COR-L47 (cell line): ENCODE measurements at regions not wholly inside any gene's neighbourhood (a gene's known extent, or its start where the extent isn't known, plus 50 kb on each side); places are given as distances from the start of the nearest gene placed in this dataset.
A peak's percentile ranks its signal among the peaks of the same experiment; 100 is the strongest.

Experiments
- DNase-seq: peaks from one replicate; lab custom pipeline; 2025; lab: John Stamatoyannopoulos, UW

GRCh38 chr11:130614591-130614990 is 166.1 kb downstream of the ADAMTS15 start:
- no peak for DNase-seq

- DNase-seq = no peak
Observed at GRCh38 chr11:130615561-130615960, 167.1 kb downstream of the ADAMTS15 start.

DNA sequence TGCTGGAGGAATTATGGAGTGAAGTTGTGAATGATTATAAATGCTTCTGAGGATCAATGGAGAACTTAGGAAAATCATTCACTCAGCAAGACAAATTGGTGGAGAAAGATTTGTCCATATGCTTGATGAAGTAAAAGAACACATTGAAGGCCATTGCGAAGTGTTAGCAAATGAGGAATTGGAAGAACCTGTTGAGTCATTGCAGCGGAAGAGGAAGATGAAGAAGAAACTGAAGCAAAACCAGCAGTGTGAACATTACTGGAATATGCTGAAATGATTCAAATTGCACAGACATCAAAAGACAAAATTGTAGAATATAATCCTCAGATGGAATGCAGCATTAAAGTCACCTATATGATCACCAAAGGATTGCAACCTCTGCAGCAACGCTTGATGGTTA is 168.1 kb downstream of the ADAMTS15 start:
- DNase-seq = no peak

DNA sequence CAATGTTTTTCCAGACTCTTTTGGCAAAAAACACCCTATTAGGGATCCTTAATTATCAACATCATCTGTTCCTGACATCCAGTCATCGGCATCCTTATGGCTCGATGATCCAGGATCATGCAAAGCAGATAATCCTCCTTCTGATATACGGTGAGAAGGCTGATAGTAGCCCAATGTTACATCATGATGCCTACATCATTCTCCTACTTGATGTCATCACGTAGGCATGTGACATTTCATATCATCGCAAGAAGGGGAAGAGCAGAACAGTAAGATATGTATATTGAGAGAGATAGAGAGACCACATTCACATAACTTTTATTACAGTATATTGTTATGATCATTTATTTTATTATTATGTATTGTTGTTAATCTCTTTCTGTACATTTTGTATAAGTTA is 168.6 kb downstream of the ADAMTS15 start:
- DNase-seq = no peak

DNA sequence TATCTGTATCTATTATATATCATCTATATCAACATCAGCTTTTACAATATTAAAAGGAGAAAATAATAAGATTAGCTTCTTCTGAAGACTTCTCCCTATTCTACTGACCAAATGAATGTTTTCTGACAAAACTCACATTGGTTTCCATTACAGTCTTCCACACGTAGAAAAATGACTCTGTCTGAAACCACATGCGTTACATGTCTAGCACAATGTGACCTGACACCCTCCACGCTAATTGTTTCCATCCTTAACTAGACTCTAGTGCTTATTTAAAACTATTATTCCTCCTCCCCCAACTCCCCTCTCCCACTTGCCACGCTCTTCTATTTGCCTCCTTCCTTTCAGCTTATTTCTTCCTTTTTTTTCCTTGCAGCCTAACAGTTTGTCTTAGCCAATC is 172.1 kb downstream of the ADAMTS15 start:
- no peak for DNase-seq

DNA sequence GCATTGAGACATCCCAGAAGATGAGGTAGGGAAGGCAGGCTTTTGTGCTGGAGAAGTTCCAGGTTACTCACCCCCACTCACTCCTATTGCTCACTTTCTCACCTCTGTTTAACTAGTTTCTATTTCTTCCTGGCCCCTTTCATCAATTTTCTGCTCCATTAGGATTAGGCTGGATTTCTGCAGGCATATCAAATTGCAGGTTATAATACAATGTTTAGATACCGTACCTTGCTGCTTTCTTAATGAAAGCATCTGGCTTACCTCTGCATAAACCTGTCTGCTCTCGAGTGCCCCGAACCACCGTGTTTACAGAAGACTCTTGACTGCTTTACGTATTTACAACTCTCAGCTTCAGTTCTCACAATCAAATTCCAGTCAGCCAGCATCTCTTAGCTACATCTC is 173.7 kb downstream of the ADAMTS15 start:
- DNase-seq = no peak

DNA sequence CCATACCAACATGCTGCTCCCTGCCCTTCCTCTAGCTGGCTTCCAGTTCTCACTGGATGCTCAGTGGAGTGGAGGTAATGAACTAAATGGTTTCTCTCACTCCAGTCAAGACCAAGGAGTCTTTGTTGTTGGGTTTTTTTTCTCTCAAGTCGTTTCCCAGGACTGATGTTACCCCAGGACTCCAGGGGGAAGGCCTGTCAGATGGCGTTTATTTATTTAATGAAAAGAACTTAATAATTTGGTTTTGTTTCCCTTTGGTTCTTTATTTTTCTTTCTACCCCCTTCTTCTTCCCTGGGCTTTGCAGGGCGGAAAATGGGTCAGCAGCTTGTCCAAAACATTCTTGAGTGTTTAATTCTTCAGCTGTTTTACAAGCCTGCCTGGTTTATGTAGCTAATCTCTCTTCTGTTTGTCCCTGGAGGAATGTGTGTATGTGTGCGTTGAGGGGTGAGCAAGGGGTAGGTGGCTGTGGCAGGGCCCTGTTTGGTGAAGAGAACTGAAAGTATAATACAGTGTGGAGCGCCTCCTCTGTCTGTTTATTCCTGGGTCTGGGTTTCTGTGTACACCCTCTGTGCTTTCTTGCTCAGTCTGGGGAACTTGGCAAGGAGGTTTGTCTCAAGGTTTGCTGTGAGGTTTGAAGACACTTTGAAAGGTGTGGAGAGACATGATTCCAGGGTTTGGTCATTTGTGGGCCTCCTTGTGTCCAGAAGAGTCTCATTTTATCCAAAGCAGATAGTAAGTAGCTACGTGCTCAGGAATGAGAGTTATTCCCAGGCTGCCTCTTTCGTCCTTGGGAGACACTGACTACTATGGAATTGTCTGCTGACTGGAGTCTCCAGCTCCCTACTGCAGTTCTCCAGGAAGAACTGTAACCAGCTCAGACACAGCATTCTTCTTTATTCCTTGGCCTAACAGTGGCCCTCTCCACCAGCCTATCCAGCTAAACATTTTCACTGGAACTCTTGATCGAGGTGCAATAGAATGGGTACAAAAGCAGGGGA is 175.5 kb downstream of the ADAMTS15 start:
- no peak for DNase-seq

GRCh38 chr11:130624971-130625544 is 176.6 kb downstream of the ADAMTS15 start:
- no peak for DNase-seq

DNA sequence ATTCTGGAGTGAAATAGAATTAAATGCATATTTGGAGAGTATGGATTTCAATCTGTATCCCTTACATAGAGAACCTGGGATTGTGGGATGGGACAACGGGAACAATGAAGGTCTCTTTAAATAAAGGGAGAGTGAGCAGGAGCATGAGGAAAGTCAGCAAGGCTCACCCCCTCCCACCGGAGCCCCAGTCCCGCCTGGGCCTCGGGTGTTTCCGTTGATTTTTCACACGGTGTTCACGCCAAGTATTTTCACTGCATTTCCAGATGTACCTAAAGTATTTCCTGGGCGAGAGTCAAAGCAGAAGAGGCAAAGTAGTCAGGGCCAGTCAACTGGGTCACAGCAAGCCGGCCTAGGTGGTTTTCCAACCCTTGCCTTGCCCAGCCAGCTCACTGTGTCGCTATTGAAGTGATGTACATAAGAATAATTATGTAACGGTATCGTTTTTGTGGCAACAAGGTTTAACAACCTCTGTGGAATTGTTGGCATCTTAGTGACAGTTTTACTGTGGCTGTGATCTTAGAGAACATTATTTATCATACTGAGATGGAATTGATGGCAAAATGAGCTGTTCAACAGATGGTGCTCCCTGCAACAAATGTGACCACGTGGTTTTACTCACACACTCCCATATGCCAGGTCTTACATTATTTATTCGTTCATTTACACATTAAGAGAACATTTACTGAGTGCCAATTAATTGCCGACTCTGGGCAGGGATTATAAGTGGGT is 177.3 kb downstream of the ADAMTS15 start:
- DNase-seq = no peak

- no peak for DNase-seq
Observed at GRCh38 chr11:130629039-130629438, 180.6 kb downstream of the ADAMTS15 start.

- no peak for DNase-seq
Observed at GRCh38 chr11:130631119-130631518, 182.7 kb downstream of the ADAMTS15 start.

GRCh38 chr11:130633466-130633865 is 185.0 kb downstream of the ADAMTS15 start:
- no peak for DNase-seq

DNA sequence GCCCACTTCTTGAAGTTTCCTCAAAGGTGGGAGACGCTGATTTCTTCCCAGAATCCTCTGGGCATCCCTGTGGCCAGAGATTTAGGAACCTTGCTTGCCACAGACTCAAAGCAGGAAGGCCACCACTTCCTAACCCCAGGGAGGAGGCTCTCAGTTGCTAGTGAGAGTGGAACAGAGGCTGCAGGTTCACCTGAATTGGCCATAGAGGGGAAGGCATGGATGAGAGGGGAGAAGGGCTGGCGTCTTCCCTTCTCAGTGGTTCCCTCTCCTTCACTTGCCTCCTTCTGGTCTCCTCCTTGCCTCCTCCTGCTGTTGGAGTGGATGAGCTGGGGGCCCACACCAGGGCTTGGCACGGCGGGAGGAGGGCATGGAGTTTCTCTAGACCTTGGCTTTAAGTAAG is 185.7 kb downstream of the ADAMTS15 start:
- DNase-seq = no peak

DNA sequence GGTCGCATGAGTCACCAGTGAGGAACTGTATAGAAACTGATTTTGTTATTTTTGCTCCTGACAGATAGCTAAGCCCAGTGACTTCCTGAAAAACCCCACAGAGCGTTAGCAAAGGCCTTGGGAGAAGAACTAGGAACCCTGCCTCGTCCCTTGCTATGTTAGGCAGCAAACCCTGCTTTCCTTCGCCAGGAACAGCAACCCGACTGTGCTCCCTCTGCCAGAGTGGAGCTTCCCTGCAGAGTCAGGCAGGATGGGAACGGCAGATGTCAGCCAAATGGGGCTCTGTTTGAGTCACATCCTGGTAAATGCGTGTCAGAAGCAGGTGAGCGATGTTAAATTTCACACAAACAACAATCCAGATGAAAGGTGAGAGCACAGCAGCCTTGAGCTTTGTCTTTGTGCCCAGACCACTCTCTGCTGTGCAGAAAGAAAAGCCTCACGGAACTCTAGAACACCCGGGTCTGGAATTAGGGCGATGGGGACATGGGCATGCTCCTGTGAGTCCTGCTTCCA is 186.6 kb downstream of the ADAMTS15 start:
- peak; percentile 62 for DNase-seq

DNA sequence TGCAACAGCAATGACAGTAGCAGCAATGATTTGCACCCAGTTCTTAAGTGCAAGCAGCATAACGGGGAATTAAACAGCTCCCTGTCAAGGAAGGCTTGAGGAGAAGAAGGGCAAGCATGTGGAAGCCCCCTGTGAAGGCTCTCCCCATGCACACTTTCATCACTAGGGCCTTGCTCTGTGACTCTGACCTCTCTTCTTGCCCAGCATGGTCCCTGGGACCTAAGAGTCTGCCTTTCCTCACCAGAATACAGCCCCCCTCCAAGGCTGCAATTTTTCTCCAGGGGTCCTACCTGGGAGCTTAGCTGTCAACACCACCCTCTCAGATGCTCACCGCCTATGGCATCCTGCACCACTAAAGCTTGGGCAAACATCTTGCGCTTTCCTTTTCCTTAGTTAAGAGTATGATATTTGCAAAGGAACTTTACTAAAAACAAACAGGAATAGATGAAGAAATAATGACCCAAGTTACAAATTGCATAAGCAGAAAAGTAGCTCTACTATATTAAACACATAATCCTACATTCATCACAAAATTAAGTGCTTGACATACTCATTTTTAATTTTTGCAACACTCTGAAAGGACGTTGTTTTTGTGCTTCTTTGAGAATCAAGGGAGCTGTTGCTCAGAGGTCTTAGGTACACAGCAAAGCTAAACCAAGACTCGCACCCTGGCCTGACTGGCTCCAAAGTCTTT is 187.6 kb downstream of the ADAMTS15 start:
- DNase-seq = no peak

- peak; percentile 2 for DNase-seq
Observed at GRCh38 chr11:130636722-130637464, 188.4 kb downstream of the ADAMTS15 start.

DNA sequence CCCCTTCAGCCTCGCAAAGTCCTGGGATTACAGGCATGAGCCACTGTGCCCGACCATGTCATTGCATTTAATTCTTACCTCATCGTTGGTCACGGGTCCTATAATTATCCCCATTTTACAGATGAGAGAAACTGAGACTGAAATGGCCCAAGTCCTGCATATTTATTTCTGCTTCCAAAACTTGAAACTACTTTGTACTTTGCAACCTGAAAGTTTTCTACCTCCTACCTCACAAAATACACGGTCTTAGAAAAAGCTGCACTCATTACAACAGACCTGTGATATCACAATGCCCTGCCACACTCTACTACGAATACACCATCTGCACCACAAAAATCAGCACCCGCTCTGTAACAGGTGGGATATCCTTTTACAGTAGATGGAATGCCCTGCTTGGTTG is 189.1 kb downstream of the ADAMTS15 start:
- DNase-seq = no peak

GRCh38 chr11:130638033-130638432 is 189.6 kb downstream of the ADAMTS15 start:
- no peak for DNase-seq

GRCh38 chr11:130638624-130639023 is 190.2 kb downstream of the ADAMTS15 start:
- DNase-seq = no peak

- DNase-seq = no peak
Observed at GRCh38 chr11:130639369-130639768, 190.9 kb downstream of the ADAMTS15 start.

DNA sequence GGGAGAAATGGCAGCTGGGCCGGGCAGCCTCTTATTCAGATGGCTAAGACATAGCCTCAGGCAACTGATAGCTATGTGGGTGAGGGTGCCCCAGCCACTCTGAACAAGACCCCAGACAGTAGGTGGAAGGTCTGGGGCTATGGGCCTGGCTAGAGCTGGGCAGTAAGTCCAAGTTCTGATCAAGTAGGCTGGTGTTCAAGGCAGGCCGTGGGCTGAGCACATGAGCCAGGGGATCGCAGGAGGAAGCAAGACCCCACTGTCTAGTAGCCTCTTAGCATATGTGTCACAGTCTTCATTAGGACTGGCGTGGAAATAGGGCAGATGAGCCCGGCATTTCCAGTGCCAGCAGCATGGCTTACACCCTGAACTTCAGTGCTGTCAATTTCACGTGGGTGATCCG is 192.1 kb downstream of the ADAMTS15 start:
- no peak for DNase-seq
